GM12875 (cell line): ENCODE measurements at regions not wholly inside any gene's neighbourhood (a gene's known extent, or its start where the extent isn't known, plus 50 kb on each side); places are given as distances from the start of the nearest gene placed in this dataset.

Experiments
- H3K4me3 ChIP-seq: one replicate; pipeline ENCODE4 v1.5.1; 2011; ENCODE audit warnings: low read depth, low read length, control low read depth
- TF ChIP-seq, protein P1 (sequence below): IDR thresholded peaks from 2 replicates; pipeline ENCODE4 v1.5.1; 2011; ENCODE audit warnings: low read depth, mild to moderate bottlenecking, control low read depth, inconsistent platforms, low read length, moderate library complexity, borderline replicate concordance; ENCODE audit not compliant: insufficient read depth

DNA sequence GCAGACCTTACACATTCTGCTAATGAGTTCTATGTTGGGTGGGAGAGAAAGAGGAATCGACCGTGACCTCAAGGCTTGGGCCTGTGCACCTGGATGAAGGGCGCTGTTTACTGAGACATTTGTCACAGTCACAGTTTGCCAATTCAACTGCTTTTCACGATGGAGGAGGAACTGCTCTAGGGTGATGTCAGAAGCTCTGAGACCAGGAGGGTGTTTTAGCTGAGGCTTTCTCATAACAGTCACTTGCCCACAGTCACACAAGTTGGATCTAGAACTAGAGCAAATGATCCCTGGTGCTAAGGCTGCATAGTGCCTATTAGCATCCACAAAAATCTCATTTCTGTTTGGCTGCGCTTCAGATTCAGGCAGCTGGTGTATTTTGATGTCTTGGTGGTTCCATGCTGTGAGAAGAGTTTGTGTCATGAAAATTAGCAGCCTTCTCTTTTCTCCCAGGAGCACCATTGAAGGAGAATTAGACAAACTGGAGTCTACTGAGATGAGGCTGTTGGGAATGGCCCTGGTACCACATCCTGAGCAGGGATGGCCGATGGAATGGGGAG, 83.3 kb upstream of the TGM3 start:
- H3K4me3 ChIP-seq, result no peak overlapping the region
- TF ChIP-seq, protein P1, sequence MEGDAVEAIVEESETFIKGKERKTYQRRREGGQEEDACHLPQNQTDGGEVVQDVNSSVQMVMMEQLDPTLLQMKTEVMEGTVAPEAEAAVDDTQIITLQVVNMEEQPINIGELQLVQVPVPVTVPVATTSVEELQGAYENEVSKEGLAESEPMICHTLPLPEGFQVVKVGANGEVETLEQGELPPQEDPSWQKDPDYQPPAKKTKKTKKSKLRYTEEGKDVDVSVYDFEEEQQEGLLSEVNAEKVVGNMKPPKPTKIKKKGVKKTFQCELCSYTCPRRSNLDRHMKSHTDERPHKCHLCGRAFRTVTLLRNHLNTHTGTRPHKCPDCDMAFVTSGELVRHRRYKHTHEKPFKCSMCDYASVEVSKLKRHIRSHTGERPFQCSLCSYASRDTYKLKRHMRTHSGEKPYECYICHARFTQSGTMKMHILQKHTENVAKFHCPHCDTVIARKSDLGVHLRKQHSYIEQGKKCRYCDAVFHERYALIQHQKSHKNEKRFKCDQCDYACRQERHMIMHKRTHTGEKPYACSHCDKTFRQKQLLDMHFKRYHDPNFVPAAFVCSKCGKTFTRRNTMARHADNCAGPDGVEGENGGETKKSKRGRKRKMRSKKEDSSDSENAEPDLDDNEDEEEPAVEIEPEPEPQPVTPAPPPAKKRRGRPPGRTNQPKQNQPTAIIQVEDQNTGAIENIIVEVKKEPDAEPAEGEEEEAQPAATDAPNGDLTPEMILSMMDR, result no peak

DNA sequence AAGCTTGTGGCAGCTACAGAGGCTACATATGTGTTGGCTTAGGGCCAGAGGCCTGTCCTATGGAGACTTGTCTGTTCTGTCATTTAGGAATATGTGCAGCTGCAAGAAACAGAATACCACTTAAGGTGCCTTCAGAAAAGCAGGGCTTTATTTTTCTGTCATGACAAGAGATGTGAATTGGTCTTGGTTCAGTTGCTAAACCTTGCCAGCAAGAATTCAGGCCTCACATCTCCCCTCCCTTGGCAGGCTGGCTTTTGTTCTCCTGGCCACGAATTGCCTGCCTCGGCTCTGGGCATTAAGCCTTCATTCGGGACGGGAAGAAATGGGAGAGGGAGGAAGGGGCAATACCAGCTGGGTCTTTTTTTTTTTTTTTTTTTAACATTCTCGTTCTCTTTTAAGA, 82.4 kb upstream of the TGM3 start:
- TF ChIP-seq, protein P1, result no peak
- H3K4me3 ChIP-seq, result no peak overlapping the region

DNA sequence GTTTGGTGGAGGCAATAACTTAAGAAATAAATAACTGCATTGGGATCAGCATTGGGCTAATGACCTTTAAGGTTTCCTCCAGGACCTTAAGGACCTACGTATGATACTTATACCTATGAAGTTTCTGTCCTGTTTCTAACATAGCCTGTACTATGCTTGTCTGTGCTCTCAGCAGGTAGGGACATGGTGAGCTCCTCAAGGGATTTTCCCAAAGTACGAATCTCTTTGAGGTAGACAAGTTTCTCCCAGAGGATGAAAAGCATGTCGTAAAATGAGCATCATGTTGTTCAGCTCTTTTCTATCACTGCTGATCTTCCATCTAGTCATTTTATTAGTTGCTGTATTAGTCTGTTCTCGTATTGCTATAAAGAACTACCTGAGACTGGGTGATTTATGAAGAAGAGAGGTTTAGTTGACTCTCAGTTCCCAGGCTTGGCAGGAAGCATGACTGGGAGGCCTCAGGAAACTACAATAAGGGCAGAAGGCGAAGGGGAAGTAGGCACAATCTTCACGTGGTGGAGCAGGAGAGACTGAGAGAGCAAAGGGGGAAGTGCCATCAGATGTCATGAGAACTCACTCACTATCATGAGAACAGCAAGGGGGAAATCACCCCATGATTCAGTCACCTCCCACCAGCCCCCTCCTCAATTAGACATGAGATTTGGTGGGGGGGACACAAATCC, 77.8 kb upstream of the TGM3 start:
- TF ChIP-seq, protein P1, result no peak
- H3K4me3 ChIP-seq, result no peak overlapping the region

DNA sequence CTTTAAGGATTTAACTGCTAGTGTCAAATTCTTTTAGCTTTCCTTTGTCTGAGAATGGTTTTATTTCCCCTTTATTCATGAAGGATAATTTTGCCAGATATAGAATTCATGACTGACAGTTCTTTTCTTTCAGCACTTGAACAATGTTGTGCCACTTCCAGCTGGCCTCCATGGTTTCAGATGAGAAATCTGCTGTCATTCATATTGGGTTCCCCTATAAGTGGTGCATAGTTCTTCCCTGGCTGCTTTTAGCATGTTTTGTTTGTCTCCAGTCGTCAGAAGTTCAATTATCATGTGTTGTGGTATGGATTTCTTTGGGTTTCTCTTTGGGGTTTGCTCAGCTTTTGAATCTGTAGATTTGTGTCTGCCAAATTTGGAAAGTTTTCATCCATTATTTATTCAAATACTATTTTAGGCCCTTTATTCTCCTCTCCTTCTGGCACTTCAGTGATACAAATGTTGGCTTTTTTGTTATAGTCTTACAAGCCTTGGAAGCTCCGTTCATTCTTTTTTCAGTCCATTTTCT, 76.3 kb upstream of the TGM3 start:
- no peak overlapping the region for H3K4me3 ChIP-seq
- TF ChIP-seq, protein P1, result no peak

DNA sequence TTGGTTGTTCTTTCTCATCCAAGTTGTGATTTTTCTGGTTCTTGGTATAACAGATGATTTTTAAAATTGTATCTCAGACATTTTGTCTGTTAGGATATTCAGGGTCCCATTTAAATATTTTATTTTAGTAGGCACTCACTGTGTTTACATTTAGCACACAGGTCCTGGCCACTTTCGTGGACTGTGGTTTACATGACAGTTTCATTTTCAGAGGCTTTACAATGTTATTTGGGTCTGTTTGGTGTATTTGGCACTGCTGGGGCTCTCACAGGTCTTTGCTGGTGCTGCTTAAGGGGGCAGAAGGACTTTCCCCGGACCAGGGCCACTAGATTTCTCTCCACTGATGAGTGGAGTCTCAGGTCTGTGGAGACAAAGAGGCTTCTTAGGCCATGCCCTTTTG, 75.5 kb upstream of the TGM3 start:
- no peak overlapping the region for H3K4me3 ChIP-seq
- TF ChIP-seq, protein P1, result no peak

DNA sequence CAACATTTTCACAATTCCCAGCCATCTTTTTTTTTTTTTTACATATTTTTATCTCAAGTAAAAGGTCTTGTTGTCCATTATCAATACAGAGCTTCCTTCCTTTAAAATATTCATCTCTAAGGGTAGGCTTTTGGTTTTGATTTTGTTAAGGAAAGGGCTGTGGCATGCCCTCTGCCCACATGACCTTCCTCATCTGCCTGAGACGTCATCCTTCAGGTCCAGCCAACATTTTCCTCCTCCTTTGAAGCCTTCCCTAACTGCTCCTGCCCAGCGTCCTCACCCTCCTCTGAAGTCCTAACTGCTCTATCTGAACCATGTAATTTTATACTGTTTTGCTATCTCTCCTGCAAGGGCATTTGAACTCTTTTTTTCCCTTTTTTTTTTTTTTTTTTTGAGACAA, 73.9 kb upstream of the TGM3 start:
- TF ChIP-seq, protein P1, result no peak
- no peak overlapping the region for H3K4me3 ChIP-seq

DNA sequence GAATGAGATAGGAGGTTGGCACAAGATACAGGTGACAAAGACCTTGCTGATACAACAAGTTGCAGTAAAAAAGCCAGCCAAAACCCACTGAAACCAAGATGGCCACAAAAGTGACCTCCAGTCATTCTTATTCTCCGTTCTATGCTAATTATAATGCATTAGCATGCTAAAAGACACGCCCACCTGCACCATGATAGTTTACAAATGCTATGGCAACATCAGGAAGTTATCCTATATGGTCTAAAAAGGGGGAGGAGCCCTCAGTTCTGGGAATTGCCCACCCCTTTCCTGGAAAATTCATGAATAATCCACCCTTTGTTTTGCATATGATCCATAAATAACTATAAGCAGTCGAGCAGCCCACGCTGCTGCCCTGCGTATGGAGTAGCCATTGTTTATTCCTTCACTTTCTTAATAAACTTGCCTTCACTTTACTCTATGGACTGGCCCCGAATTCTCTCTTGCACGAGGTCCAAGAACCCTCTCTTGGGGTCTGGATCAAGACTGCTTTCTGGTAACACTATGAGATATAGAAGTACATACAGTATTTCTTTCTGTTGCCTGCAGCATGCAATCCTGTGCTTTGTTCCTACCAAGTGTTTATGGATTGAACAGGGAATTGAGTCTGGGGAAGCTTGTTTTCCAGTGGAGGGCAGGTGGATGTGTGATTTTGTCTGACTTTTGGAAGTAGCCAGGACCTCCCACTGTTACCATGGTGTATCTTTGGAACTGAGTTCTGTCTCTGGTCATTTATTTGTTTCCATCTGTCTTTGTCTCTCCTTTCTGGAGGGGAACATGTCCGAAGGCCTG, 72.0 kb upstream of the TGM3 start:
- TF ChIP-seq, protein P1, result no peak
- no peak overlapping the region for H3K4me3 ChIP-seq
